PC-9 (cell line): ENCODE measurements at regions not wholly inside any gene's neighbourhood (a gene's known extent, or its start where the extent isn't known, plus 50 kb on each side); places are given as distances from the start of the nearest gene placed in this dataset.

Experiments
- BruUV-seq: library from RNA; stranded (reverse); fragments of 400-500 nt; replicated peaks from 2 replicates; lab custom pipeline; 2021; lab: Mats Ljungman, UMichigan
- CTCF ChIA-PET: fragments of 300-600 bp; sonication (Branson Sonifier 250); formaldehyde crosslinking; loops from one replicate; lab custom pipeline; 2022; ENCODE audit warnings: antibody characterized with exemption; lab: Charles Lee
- POLR2A ChIA-PET: fragments of 300-600 bp; sonication (Branson Sonifier 250); formaldehyde crosslinking; loops from one replicate; lab custom pipeline; 2022; ENCODE audit warnings: antibody characterized with exemption; ENCODE audit not compliant: unreplicated experiment; lab: Charles Lee
- DNase-seq, 2 experiments: peaks; one replicate each; pipeline versions ENCODE4 v3.0.0 to v3.0.0-alpha.2; 2015 to 2022; ENCODE audit warnings: mixed read lengths in 1 of 2
- H2AFZ ChIP-seq: fragments of 200-600 bp; sonication (generic); 2 replicates; pipeline ENCODE4 v1.8.1; 2017; ENCODE audit warnings: antibody characterized with exemption
- H3F3A ChIP-seq: fragments of 200-600 bp; sonication (generic); 2 replicates; pipeline ENCODE4 v1.8.1; 2017; ENCODE audit warnings: antibody characterized with exemption, mild to moderate bottlenecking, low read depth; ENCODE audit not compliant: insufficient read depth
- H3K27ac ChIP-seq: fragments of 200-600 bp; sonication (generic); 2 replicates; pipeline ENCODE4 v1.6.1; 2016; ENCODE audit warnings: mixed run types
- H3K27me3 ChIP-seq: fragments of 200-600 bp; sonication (generic); 2 replicates; pipeline ENCODE4 v1.6.1; 2016; ENCODE audit warnings: low read depth, mixed run types; ENCODE audit not compliant: insufficient read depth
- H3K36me3 ChIP-seq: fragments of 200-600 bp; sonication (generic); 2 replicates; pipeline ENCODE4 v1.6.1; 2016; ENCODE audit warnings: low read depth, mixed run types
- H3K4me1 ChIP-seq: fragments of 200-600 bp; sonication (generic); replicated peaks from 2 replicates; pipeline ENCODE4 v1.6.1; 2016; ENCODE audit warnings: mixed run types; ENCODE audit not compliant: insufficient read depth
- H3K4me2 ChIP-seq: fragments of 200-600 bp; sonication (generic); 2 replicates; pipeline ENCODE4 v1.6.1; 2017; ENCODE audit warnings: mixed run types
- H3K4me3 ChIP-seq: fragments of 200-600 bp; sonication (generic); 2 replicates; pipeline ENCODE4 v1.6.1; 2016; ENCODE audit warnings: mixed run types
- H3K79me2 ChIP-seq: fragments of 200-600 bp; sonication (generic); 2 replicates; pipeline ENCODE4 v1.6.1; 2017; ENCODE audit warnings: low read depth, mixed run types
- H3K9me2 ChIP-seq: fragments of 200-600 bp; sonication (generic); 2 replicates; pipeline ENCODE4 v1.8.1; 2017; ENCODE audit warnings: mild to moderate bottlenecking; ENCODE audit not compliant: insufficient read depth
- H3K9me3 ChIP-seq: fragments of 200-600 bp; sonication (generic); 2 replicates; pipeline ENCODE4 v1.8.1; 2016; ENCODE audit warnings: low read depth; ENCODE audit not compliant: insufficient read depth
- H4K20me1 ChIP-seq: fragments of 200-600 bp; sonication (generic); 2 replicates; pipeline ENCODE4 v1.8.1; 2017; ENCODE audit not compliant: insufficient read depth
- EZH2 ChIP-seq: fragments of 200-600 bp; sonication (generic); IDR thresholded peaks from 2 replicates; pipeline ENCODE4 v1.8.0; 2017; ENCODE audit warnings: antibody characterized with exemption, low read depth
- intact Hi-C: fragments of 100-400 bp; cut with micrococcal nuclease; formaldehyde crosslinking; loops from one replicate; pipeline ENCODE4 v1.10.0; 2022; ENCODE audit not compliant: unreplicated experiment
- TF ChIP-seq, protein P1 (sequence below): fragments of 200-600 bp; sonication (generic); conservative IDR thresholded peaks from 2 replicates; pipeline ENCODE4 v1.6.1; 2017; ENCODE audit warnings: mixed run types, antibody characterized with exemption, mild to moderate bottlenecking, moderate library complexity

DNA sequence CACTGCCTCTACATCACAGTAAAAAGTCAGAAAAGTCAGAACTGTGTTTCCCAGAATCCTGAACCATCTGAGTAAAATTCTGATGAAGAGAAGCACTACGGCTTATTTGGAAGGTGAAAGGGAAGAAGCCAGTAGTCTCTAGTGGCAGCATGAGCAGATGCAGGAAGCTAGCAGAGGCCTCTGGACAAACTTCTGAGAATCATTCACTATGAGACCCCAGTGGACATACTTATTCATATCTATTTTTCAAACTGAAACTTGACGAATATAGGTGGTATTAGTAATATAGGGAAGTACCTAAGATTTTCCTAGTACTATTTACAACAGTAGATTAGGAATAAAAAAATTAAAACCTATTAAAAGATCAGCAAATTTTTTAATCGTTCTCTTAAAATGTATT lies 272.8 kb upstream of the TTC14 start:
- Histone ChIP-seq H3K36me3 (no peaks in the 10 kb centered on the region), H2AFZ (no peak overlapping the region), H3K4me1 (no peaks in the 10 kb centered on the region), H3K9me3 (no peaks in the 10 kb centered on the region), H3K4me2 (no peak overlapping the region), H3K27ac (no peak overlapping the region), H4K20me1 (no peaks in the 10 kb centered on the region), H3K4me3 (no peak overlapping the region), H3F3A (no peaks in the 10 kb centered on the region), H3K9me2 (no peaks in the 10 kb centered on the region), H3K79me2 (no peaks in the 10 kb centered on the region), H3K27me3 (no peaks in the 10 kb centered on the region)
- TF ChIP-seq EZH2 = no peak
- TF ChIP-seq, protein P1, sequence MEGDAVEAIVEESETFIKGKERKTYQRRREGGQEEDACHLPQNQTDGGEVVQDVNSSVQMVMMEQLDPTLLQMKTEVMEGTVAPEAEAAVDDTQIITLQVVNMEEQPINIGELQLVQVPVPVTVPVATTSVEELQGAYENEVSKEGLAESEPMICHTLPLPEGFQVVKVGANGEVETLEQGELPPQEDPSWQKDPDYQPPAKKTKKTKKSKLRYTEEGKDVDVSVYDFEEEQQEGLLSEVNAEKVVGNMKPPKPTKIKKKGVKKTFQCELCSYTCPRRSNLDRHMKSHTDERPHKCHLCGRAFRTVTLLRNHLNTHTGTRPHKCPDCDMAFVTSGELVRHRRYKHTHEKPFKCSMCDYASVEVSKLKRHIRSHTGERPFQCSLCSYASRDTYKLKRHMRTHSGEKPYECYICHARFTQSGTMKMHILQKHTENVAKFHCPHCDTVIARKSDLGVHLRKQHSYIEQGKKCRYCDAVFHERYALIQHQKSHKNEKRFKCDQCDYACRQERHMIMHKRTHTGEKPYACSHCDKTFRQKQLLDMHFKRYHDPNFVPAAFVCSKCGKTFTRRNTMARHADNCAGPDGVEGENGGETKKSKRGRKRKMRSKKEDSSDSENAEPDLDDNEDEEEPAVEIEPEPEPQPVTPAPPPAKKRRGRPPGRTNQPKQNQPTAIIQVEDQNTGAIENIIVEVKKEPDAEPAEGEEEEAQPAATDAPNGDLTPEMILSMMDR = no peak
- DNase-seq = no peak
- intact Hi-C loops = no loop called here
- ChIA-PET POLR2A (no interaction called here), CTCF (no interaction called here)
- BruUV-seq = no TSS peak

DNA sequence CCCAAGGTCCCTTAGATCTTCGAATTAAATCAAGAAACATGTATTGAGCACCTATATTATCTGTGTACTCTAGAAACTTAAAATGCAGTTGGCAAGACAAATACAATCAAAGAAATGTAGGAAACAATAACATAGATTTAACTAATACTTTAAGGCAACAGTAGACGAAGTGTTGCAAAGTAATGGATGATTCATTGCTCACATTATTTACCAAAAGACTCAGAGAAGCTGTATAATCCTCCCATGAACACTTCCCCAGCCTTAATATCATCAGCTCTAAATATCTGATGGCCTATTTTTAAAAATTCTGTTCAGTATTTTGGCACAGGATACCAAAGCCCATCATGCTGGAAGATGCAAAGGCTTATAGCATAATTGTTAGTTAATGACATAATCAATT lies 272.1 kb upstream of the TTC14 start:
- no peak for TF ChIP-seq EZH2
- TF ChIP-seq, protein P1 = no peak
- Histone ChIP-seq H3K79me2 (no peaks in the 10 kb centered on the region), H2AFZ (no peak overlapping the region), H3K4me3 (no peak overlapping the region), H3K36me3 (no peaks in the 10 kb centered on the region), H3K27me3 (no peaks in the 10 kb centered on the region), H4K20me1 (no peaks in the 10 kb centered on the region), H3K4me1 (no peaks in the 10 kb centered on the region), H3F3A (no peaks in the 10 kb centered on the region), H3K27ac (no peak overlapping the region), H3K4me2 (no peak overlapping the region), H3K9me2 (no peaks in the 10 kb centered on the region), H3K9me3 (no peaks in the 10 kb centered on the region)
- intact Hi-C loops = no loop called here
- ChIA-PET POLR2A (interaction anchor here (0.6 kb wide), 1 partner anchor 75 kb away, joined by 4 read pairs; no protein-coding TSS in a partner anchor), CTCF (no interaction called here)
- DNase-seq = no peak
- BruUV-seq = no TSS peak

DNA sequence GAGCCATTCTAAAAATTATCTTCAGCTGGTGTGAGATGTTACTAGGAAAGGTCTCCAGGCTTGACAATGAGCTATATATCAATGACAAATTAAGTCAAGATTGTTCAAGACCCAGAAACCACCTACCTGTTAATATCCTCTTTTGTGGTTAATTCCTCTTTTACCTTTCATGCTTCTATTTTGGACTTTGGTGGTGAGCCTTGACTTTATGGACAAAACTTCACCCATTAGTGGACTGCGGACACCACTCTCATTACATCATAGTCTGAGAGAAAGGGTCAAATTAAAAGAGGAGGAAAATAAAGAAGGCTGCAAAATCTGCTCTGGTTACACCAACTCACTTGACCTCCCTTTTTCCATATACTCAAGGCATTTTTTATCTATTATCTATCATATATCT lies 271.5 kb upstream of the TTC14 start:
- H3K79me2 ChIP-seq = no peaks in the 10 kb centered on the region
- H3K4me1 ChIP-seq = no peaks in the 10 kb centered on the region
- no peaks in the 10 kb centered on the region for H3K9me2 ChIP-seq
- no peak overlapping the region for H2AFZ ChIP-seq
- no peak for DNase-seq
- no peak overlapping the region for H3K4me2 ChIP-seq
- BruUV-seq = no TSS peak
- intact Hi-C loops = no loop called here
- POLR2A ChIA-PET = no interaction called here
- no peaks in the 10 kb centered on the region for H3F3A ChIP-seq
- no peaks in the 10 kb centered on the region for H4K20me1 ChIP-seq
- no peak overlapping the region for H3K4me3 ChIP-seq
- H3K27me3 ChIP-seq = no peaks in the 10 kb centered on the region
- no peaks in the 10 kb centered on the region for H3K9me3 ChIP-seq
- TF ChIP-seq, protein P1 = no peak
- no peak for TF ChIP-seq EZH2
- H3K36me3 ChIP-seq = no peaks in the 10 kb centered on the region
- H3K27ac ChIP-seq = no peak overlapping the region
- CTCF ChIA-PET = no interaction called here
